DND-41 (cell line): ENCODE measurements at regions not wholly inside any gene's neighbourhood (a gene's known extent, or its start where the extent isn't known, plus 50 kb on each side); places are given as distances from the start of the nearest gene placed in this dataset.

ENCODE experiments used
- EZH2 ChIP-seq: IDR thresholded peaks from 3 replicates; pipeline ENCODE4 v1.6.1; 2012; ENCODE audit warnings: borderline replicate concordance, low read depth, mild to moderate bottlenecking, moderate library complexity, low read length, inconsistent platforms; ENCODE audit not compliant: severe bottlenecking
- TF ChIP-seq, protein P1 (sequence below): IDR thresholded peaks from 2 replicates; pipeline ENCODE4 v1.5.1; 2012; ENCODE audit warnings: borderline replicate concordance, low read length, moderate library complexity, mild to moderate bottlenecking; ENCODE audit not compliant: poor library complexity, severe bottlenecking; ENCODE audit errors: extremely low read depth

DNA sequence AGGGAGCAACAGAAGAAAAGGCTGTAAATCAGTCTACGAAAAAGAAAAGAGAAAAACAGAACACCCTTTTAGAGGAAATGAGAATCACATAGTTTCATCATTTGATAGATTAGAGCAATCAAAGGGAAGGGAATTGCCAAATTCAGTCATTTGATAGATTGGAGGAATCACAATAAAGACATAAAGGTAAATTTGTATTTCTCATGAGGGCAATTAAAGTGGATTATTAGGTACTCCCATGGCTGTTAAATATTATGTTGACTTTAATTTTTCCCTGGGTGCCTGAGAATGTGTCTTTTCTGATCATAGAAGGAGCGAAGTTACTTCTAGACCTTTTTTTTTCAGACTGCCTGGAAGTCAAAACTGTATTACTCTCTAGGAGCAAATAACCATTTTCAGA is 1145.7 kb downstream of the EPHA7 start:
- TF ChIP-seq, protein P1, sequence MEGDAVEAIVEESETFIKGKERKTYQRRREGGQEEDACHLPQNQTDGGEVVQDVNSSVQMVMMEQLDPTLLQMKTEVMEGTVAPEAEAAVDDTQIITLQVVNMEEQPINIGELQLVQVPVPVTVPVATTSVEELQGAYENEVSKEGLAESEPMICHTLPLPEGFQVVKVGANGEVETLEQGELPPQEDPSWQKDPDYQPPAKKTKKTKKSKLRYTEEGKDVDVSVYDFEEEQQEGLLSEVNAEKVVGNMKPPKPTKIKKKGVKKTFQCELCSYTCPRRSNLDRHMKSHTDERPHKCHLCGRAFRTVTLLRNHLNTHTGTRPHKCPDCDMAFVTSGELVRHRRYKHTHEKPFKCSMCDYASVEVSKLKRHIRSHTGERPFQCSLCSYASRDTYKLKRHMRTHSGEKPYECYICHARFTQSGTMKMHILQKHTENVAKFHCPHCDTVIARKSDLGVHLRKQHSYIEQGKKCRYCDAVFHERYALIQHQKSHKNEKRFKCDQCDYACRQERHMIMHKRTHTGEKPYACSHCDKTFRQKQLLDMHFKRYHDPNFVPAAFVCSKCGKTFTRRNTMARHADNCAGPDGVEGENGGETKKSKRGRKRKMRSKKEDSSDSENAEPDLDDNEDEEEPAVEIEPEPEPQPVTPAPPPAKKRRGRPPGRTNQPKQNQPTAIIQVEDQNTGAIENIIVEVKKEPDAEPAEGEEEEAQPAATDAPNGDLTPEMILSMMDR = no peak
- no peak for TF ChIP-seq EZH2
